K562 (cell line): ENCODE measurements at regions not wholly inside any gene's neighbourhood (a gene's known extent, or its start where the extent isn't known, plus 50 kb on each side); places are given as distances from the start of the nearest gene placed in this dataset.

Source experiments
- ATAC-seq: fragments of 200-7000 bp; cut with Tn5 transposase; 3 replicates; pipeline ENCODE4 v1.9.1; 2020; ENCODE audit warnings: moderate library complexity
- BruUV-seq: library from RNA; stranded (reverse); fragments of 400-500 nt; replicated peaks from 2 replicates; lab custom pipeline; 2021; lab: Mats Ljungman, UMichigan
- CTCF ChIA-PET: fragments of 300-600 bp; formaldehyde crosslinking; extraction: SDS; loops from one replicate; lab custom pipeline; 2021; ENCODE audit warnings: low intra/inter-chr PET ratio; lab: Yijun Ruan, JAX
- POLR2A ChIA-PET: fragments of 300-600, 350-650 bp; sonication (Branson Sonifier 250); formaldehyde crosslinking; extraction: SDS; loops from one replicate; lab custom pipeline; 2021; ENCODE audit warnings: antibody characterized with exemption, inconsistent platforms; lab: Yijun Ruan, JAX
- DNase-seq, 4 experiments: peaks; one replicate each; pipeline versions ENCODE4 v3.0.0 to v3.0.0-alpha.2; 2011 to 2018; ENCODE audit warnings: low spot score in 3 of 4, mixed read lengths in 3 of 4; ENCODE audit errors: extremely low read depth in 1 of 4
- FAIRE-seq: peaks from 2 replicates; lab custom pipeline; 2011; peaks lifted over from hg19 to GRCh38; lab: Jason Lieb, UNC
- H2AFZ ChIP-seq: 2 replicates; pipeline ENCODE4 v1.6.0; 2011; ENCODE audit warnings: low read depth, low read length, control low read depth, inconsistent platforms
- H3K27ac ChIP-seq: fragments of 200-600 bp; 3 replicates; pipeline ENCODE4 v1.8.0; 2011; ENCODE audit warnings: low read depth, mild to moderate bottlenecking, control low read depth, inconsistent platforms, low read length, moderate library complexity, mixed read lengths; ENCODE audit errors: extremely low read depth
- H3K27me3 ChIP-seq, 2 experiments: fragments of 300-600 bp in 1 of 2; 2 replicates in 1 of 2; 3 replicates in 1 of 2; pipeline versions ENCODE4 v1.6.0 to v1.8.0; 2011; ENCODE audit warnings: inconsistent platforms in 2 of 2, low read length in 2 of 2, mild to moderate bottlenecking in 1 of 2, mixed read lengths in 1 of 2, moderate library complexity in 1 of 2; ENCODE audit not compliant: control insufficient read depth in 2 of 2, insufficient read depth in 2 of 2
- H3K36me3 ChIP-seq: fragments of 300-600 bp; 3 replicates; pipeline ENCODE4 v1.8.0; 2011; ENCODE audit warnings: mild to moderate bottlenecking, low read length, inconsistent platforms; ENCODE audit not compliant: control insufficient read depth, insufficient read depth
- H3K4me1 ChIP-seq, 2 experiments: fragments of 200-600 bp in 1 of 2; replicated peaks in 1 of 2; 2 replicates in 1 of 2; 3 replicates in 1 of 2; pipeline versions ENCODE4 v1.5.1 to v1.8.0; 2011; ENCODE audit warnings: inconsistent platforms in 2 of 2, low read length in 2 of 2, mild to moderate bottlenecking in 1 of 2, mixed read lengths in 1 of 2, moderate library complexity in 1 of 2; ENCODE audit not compliant: control insufficient read depth in 2 of 2, insufficient read depth in 2 of 2
- H3K4me2 ChIP-seq: 2 replicates; pipeline ENCODE4 v1.6.1; 2011; ENCODE audit warnings: low read length, control low read depth, inconsistent platforms, mixed read lengths; ENCODE audit not compliant: insufficient read depth
- H3K4me3 ChIP-seq: fragments of 200-600 bp; sonication (generic), shearing (Covaris generic); 2 replicates; pipeline ENCODE4 v1.5.1; 2016; ENCODE audit warnings: control low read depth, inconsistent platforms
- H3K79me2 ChIP-seq: fragments of 200-600 bp; 3 replicates; pipeline ENCODE4 v1.8.0; 2011; ENCODE audit warnings: low read length, inconsistent platforms; ENCODE audit not compliant: control insufficient read depth, insufficient read depth
- H3K9ac ChIP-seq, 2 experiments: 2 replicates each; pipeline versions ENCODE4 v1.6.0 to v1.6.1; 2011; ENCODE audit warnings: low read depth in 2 of 2, low read length in 2 of 2, control low read depth in 1 of 2, inconsistent platforms in 1 of 2, mild to moderate bottlenecking in 1 of 2, mixed read lengths in 1 of 2; ENCODE audit not compliant: insufficient read depth in 1 of 2
- H3K9me1 ChIP-seq: one replicate; pipeline ENCODE4 v1.6.0; 2011; ENCODE audit warnings: inconsistent platforms, mild to moderate bottlenecking, low read length, moderate library complexity; ENCODE audit not compliant: control insufficient read depth, insufficient read depth
- H3K9me3 ChIP-seq: replicated peaks from 2 replicates; pipeline ENCODE4 v1.5.1; 2011; ENCODE audit warnings: low read depth, low read length, inconsistent platforms; ENCODE audit not compliant: control insufficient read depth, insufficient read depth
- H4K20me1 ChIP-seq: replicated peaks from 2 replicates; pipeline ENCODE4 v1.6.1; 2011; ENCODE audit warnings: low read length, inconsistent platforms, mixed read lengths; ENCODE audit not compliant: control insufficient read depth, insufficient read depth
- HCFC1 ChIP-seq: IDR thresholded peaks from 2 replicates; pipeline ENCODE4 v1.6.1; 2012; ENCODE audit warnings: low read depth, low read length, improper control_type of control experiment
- KDM5B ChIP-seq: fragments of 200-600 bp; sonication (generic); IDR thresholded peaks from 2 replicates; pipeline ENCODE4 v1.6.1; 2012; ENCODE audit warnings: low read depth, mild to moderate bottlenecking, moderate library complexity, low read length, control low read depth, inconsistent platforms; ENCODE audit not compliant: insufficient replicate concordance
- MCM2 ChIP-seq: fragments of 450-650 bp; IDR thresholded peaks from 2 replicates; pipeline ENCODE4 v1.6.1; 2017; ENCODE audit warnings: low read depth, mild to moderate bottlenecking
- MXI1 ChIP-seq: IDR thresholded peaks from 2 replicates; pipeline ENCODE4 v1.6.1; 2011; ENCODE audit warnings: low read depth, mild to moderate bottlenecking, improper control_type of control experiment, low read length
- ZNF146 ChIP-seq: IDR thresholded peaks from one replicate; pipeline ENCODE4 v1.6.1; 2018; ENCODE audit warnings: missing compliant biosample characterization; ENCODE audit not compliant: unreplicated experiment
- ZSCAN29 ChIP-seq: fragments of 450-650 bp; IDR thresholded peaks from 2 replicates; pipeline ENCODE4 v1.6.1; 2017
- in situ Hi-C: fragments of 300-500 bp; cut with MboI; formaldehyde crosslinking; loops from 4 replicates; pipeline ENCODE4 v1.15.0; 2018; ENCODE audit warnings: inconsistent platforms, mixed read lengths
- intact Hi-C: fragments of 100-400 bp; cut with micrococcal nuclease; formaldehyde crosslinking; loops from 2 replicates; pipeline ENCODE4 v1.14.2; 2022
- TF ChIP-seq, protein P1 (sequence below): sonication (generic); formaldehyde crosslinking; IDR thresholded peaks from 2 replicates; pipeline ENCODE4 v1.8.0; 2023; ENCODE audit warnings: mild to moderate bottlenecking, missing genetic modification reagents
- TF ChIP-seq, protein P2 (sequence below): fragments of 450-650 bp; IDR thresholded peaks from 2 replicates; pipeline ENCODE4 v1.6.1; 2018; ENCODE audit not compliant: partially characterized antibody
- TF ChIP-seq, protein P3 (sequence below): fragments of 200-800 bp; sonication (Bioruptor generic); IDR thresholded peaks from 2 replicates; pipeline ENCODE4 v1.6.1; 2016; ENCODE audit warnings: missing genetic modification characterization, missing compliant biosample characterization

DNA sequence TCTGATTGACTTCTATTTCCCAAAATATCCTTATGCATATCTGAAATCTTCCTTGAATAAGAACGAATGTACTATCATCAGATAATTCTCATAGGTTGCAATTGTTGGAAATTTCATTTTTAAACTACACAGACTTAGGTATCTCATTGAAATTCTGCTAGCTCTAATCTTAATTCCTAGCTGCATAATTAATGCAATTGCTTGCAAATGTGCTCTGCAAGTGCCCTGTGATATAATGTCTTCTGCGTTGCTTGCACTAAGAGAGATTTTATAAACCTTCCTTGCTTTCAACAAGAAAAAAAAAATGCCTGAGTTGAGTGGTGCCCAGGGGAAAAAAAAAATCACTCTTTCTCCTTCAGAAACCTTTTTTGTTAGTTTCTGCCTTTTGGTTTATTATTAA lies 354.9 kb downstream of the TFAP2A start (continued):
- TF ChIP-seq ZNF146 (CRISPR knock-in tag), result no peak
- TF ChIP-seq MXI1, result no peak
- TF ChIP-seq, protein P1, sequence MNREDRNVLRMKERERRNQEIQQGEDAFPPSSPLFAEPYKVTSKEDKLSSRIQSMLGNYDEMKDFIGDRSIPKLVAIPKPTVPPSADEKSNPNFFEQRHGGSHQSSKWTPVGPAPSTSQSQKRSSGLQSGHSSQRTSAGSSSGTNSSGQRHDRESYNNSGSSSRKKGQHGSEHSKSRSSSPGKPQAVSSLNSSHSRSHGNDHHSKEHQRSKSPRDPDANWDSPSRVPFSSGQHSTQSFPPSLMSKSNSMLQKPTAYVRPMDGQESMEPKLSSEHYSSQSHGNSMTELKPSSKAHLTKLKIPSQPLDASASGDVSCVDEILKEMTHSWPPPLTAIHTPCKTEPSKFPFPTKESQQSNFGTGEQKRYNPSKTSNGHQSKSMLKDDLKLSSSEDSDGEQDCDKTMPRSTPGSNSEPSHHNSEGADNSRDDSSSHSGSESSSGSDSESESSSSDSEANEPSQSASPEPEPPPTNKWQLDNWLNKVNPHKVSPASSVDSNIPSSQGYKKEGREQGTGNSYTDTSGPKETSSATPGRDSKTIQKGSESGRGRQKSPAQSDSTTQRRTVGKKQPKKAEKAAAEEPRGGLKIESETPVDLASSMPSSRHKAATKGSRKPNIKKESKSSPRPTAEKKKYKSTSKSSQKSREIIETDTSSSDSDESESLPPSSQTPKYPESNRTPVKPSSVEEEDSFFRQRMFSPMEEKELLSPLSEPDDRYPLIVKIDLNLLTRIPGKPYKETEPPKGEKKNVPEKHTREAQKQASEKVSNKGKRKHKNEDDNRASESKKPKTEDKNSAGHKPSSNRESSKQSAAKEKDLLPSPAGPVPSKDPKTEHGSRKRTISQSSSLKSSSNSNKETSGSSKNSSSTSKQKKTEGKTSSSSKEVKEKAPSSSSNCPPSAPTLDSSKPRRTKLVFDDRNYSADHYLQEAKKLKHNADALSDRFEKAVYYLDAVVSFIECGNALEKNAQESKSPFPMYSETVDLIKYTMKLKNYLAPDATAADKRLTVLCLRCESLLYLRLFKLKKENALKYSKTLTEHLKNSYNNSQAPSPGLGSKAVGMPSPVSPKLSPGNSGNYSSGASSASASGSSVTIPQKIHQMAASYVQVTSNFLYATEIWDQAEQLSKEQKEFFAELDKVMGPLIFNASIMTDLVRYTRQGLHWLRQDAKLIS (CRISPR knock-in tag), result no peak
- no peak for TF ChIP-seq MCM2
- TF ChIP-seq ZSCAN29, result no peak

DNA sequence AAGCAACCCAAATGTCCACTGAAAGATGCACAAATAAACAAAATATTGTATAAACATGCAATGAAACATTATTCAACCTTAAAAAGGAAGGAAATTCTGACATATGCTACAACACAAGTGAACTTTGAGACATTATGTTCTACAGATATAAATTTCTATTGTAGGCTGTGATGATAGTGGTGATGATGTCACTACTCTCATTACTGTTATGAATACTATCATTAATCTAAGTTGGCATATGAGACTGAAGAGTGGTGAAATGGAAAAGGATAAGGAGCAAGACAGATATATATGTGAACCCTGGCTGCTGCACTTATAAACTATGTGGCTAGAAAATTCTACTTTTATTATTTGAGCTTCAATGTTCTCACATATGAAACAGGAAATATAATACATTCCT lies 360.2 kb downstream of the TFAP2A start:
- POLR2A ChIA-PET, result no interaction called here
- no peak overlapping the region for H2AFZ ChIP-seq
- no peak overlapping the region for H3K4me2 ChIP-seq
- no peaks in the 10 kb centered on the region for H4K20me1 ChIP-seq
- in situ Hi-C loops, result no loop called here
- H3K27me3 ChIP-seq, result no peaks in the 10 kb centered on the region
- H3K79me2 ChIP-seq, result no peaks in the 10 kb centered on the region
- DNase-seq, result no peak
- no peak for FAIRE-seq
- ATAC-seq, result no peak
- BruUV-seq, result no TSS peak
- no peaks in the 10 kb centered on the region for H3K4me1 ChIP-seq
- CTCF ChIA-PET, result no interaction called here
- H3K9ac ChIP-seq, result no peak overlapping the region
- H3K9me3 ChIP-seq, result no peaks in the 10 kb centered on the region
- no peak overlapping the region for H3K27ac ChIP-seq
- no peak overlapping the region for H3K4me3 ChIP-seq
- H3K9me1 ChIP-seq, result no peaks in the 10 kb centered on the region
- H3K36me3 ChIP-seq, result no peaks in the 10 kb centered on the region
- intact Hi-C loops, result no loop called here
- TF ChIP-seq, protein P2, sequence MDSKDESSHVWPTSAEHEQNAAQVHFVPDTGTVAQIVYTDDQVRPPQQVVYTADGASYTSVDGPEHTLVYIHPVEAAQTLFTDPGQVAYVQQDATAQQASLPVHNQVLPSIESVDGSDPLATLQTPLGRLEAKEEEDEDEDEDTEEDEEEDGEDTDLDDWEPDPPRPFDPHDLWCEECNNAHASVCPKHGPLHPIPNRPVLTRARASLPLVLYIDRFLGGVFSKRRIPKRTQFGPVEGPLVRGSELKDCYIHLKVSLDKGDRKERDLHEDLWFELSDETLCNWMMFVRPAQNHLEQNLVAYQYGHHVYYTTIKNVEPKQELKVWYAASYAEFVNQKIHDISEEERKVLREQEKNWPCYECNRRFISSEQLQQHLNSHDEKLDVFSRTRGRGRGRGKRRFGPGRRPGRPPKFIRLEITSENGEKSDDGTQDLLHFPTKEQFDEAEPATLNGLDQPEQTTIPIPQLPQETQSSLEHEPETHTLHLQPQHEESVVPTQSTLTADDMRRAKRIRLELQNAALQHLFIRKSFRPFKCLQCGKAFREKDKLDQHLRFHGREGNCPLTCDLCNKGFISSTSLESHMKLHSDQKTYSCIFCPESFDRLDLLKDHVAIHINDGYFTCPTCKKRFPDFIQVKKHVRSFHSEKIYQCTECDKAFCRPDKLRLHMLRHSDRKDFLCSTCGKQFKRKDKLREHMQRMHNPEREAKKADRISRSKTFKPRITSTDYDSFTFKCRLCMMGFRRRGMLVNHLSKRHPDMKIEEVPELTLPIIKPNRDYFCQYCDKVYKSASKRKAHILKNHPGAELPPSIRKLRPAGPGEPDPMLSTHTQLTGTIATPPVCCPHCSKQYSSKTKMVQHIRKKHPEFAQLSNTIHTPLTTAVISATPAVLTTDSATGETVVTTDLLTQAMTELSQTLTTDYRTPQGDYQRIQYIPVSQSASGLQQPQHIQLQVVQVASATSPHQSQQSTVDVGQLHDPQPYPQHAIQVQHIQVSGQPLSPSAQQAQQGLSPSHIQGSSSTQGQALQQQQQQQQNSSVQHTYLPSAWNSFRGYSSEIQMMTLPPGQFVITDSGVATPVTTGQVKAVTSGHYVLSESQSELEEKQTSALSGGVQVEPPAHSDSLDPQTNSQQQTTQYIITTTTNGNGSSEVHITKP, result no peak
- TF ChIP-seq HCFC1 (no peak), KDM5B (no peak)
- TF ChIP-seq, protein P3, sequence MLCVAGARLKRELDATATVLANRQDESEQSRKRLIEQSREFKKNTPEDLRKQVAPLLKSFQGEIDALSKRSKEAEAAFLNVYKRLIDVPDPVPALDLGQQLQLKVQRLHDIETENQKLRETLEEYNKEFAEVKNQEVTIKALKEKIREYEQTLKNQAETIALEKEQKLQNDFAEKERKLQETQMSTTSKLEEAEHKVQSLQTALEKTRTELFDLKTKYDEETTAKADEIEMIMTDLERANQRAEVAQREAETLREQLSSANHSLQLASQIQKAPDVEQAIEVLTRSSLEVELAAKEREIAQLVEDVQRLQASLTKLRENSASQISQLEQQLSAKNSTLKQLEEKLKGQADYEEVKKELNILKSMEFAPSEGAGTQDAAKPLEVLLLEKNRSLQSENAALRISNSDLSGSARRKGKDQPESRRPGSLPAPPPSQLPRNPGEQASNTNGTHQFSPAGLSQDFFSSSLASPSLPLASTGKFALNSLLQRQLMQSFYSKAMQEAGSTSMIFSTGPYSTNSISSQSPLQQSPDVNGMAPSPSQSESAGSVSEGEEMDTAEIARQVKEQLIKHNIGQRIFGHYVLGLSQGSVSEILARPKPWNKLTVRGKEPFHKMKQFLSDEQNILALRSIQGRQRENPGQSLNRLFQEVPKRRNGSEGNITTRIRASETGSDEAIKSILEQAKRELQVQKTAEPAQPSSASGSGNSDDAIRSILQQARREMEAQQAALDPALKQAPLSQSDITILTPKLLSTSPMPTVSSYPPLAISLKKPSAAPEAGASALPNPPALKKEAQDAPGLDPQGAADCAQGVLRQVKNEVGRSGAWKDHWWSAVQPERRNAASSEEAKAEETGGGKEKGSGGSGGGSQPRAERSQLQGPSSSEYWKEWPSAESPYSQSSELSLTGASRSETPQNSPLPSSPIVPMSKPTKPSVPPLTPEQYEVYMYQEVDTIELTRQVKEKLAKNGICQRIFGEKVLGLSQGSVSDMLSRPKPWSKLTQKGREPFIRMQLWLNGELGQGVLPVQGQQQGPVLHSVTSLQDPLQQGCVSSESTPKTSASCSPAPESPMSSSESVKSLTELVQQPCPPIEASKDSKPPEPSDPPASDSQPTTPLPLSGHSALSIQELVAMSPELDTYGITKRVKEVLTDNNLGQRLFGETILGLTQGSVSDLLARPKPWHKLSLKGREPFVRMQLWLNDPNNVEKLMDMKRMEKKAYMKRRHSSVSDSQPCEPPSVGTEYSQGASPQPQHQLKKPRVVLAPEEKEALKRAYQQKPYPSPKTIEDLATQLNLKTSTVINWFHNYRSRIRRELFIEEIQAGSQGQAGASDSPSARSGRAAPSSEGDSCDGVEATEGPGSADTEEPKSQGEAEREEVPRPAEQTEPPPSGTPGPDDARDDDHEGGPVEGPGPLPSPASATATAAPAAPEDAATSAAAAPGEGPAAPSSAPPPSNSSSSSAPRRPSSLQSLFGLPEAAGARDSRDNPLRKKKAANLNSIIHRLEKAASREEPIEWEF, result no peak
